ENCODE measurements at regions not wholly inside any gene's neighbourhood (a gene's known extent, or its start where the extent isn't known, plus 50 kb on each side); places are given as distances from the start of the nearest gene placed in this dataset.

- DNase-seq (ENCODE audit: low read depth in 1 of 2, low spot score in 1 of 2): no peak
- no peak for TF ChIP-seq JUND (IDR thresholded peaks at IDR 0.05; ENCODE audit: low read depth)
- in situ Hi-C loops (cut with HindIII; ENCODE audit: low pct_unique_long_range_greater_than_20kb, low sequenced_read_pairs): no loop called here
Observed at GRCh38 chr5:12017007-12017406, 112.8 kb upstream of the CTNND2 start.

- in situ Hi-C loops (cut with HindIII; ENCODE audit: low pct_unique_long_range_greater_than_20kb, low sequenced_read_pairs): no loop called here
- DNase-seq (ENCODE audit: low read depth in 1 of 2, low spot score in 1 of 2): no peak
Observed at GRCh38 chr5:12016159-12016746, 112.0 kb upstream of the CTNND2 start.

GRCh38 chr5:12013351-12013750 lies 109.1 kb upstream of the CTNND2 start:
- in situ Hi-C loops (cut with HindIII; ENCODE audit: low pct_unique_long_range_greater_than_20kb, low sequenced_read_pairs): no loop called here
- TF ChIP-seq JUND (IDR thresholded peaks at IDR 0.05; ENCODE audit: low read depth): no peak
- DNase-seq (ENCODE audit: low read depth in 1 of 2, low spot score in 1 of 2): no peak

More at GRCh38 chr5:12016159-12016746, 112.0 kb upstream of the CTNND2 start:
- TF ChIP-seq JUND (IDR thresholded peaks at IDR 0.05; ENCODE audit: low read depth): no peak

GRCh38 chr5:12003680-12004079 lies 99.4 kb upstream of the CTNND2 start:
- no peak for DNase-seq (ENCODE audit: low read depth in 1 of 2, low spot score in 1 of 2)
- TF ChIP-seq JUND (IDR thresholded peaks at IDR 0.05; ENCODE audit: low read depth): no peak
- in situ Hi-C loops (cut with HindIII; ENCODE audit: low pct_unique_long_range_greater_than_20kb, low sequenced_read_pairs): no loop called here

GRCh38 chr5:11998397-11998796 lies 94.2 kb upstream of the CTNND2 start:
- in situ Hi-C loops (cut with HindIII; ENCODE audit: low pct_unique_long_range_greater_than_20kb, low sequenced_read_pairs): no loop called here
- TF ChIP-seq JUND (IDR thresholded peaks at IDR 0.05; ENCODE audit: low read depth): no peak
- DNase-seq (ENCODE audit: low read depth in 1 of 2, low spot score in 1 of 2): no peak

- TF ChIP-seq JUND (IDR thresholded peaks at IDR 0.05; ENCODE audit: low read depth): no peak
- no peak for DNase-seq (ENCODE audit: low read depth in 1 of 2, low spot score in 1 of 2)
- in situ Hi-C loops (cut with HindIII; ENCODE audit: low pct_unique_long_range_greater_than_20kb, low sequenced_read_pairs): no loop called here
Observed at GRCh38 chr5:11997942-11998341, 93.7 kb upstream of the CTNND2 start.

- peak in 1 of 2 experiments; percentile 7 for DNase-seq (ENCODE audit: low read depth in 1 of 2, low spot score in 1 of 2)
- in situ Hi-C loops (cut with HindIII; ENCODE audit: low pct_unique_long_range_greater_than_20kb, low sequenced_read_pairs): no loop called here
Observed at GRCh38 chr5:11992518-11992917, 88.3 kb upstream of the CTNND2 start.

GRCh38 chr5:11985993-11986392 lies 81.7 kb upstream of the CTNND2 start:
- no peak for DNase-seq (ENCODE audit: low read depth in 1 of 2, low spot score in 1 of 2)
- in situ Hi-C loops (cut with HindIII; ENCODE audit: low pct_unique_long_range_greater_than_20kb, low sequenced_read_pairs): no loop called here
- no peak for TF ChIP-seq JUND (IDR thresholded peaks at IDR 0.05; ENCODE audit: low read depth)

More at GRCh38 chr5:11992518-11992917, 88.3 kb upstream of the CTNND2 start:
- TF ChIP-seq JUND (IDR thresholded peaks at IDR 0.05; ENCODE audit: low read depth): no peak

GRCh38 chr5:11984196-11984595 lies 80.0 kb upstream of the CTNND2 start:
- TF ChIP-seq JUND (IDR thresholded peaks at IDR 0.05; ENCODE audit: low read depth): no peak
- no peak for DNase-seq (ENCODE audit: low read depth in 1 of 2, low spot score in 1 of 2)
- in situ Hi-C loops (cut with HindIII; ENCODE audit: low pct_unique_long_range_greater_than_20kb, low sequenced_read_pairs): no loop called here

- in situ Hi-C loops (cut with HindIII; ENCODE audit: low pct_unique_long_range_greater_than_20kb, low sequenced_read_pairs): no loop called here
- TF ChIP-seq JUND (IDR thresholded peaks at IDR 0.05; ENCODE audit: low read depth): no peak
- DNase-seq (ENCODE audit: low read depth in 1 of 2, low spot score in 1 of 2): no peak
Observed at GRCh38 chr5:11981986-11982385, 77.7 kb upstream of the CTNND2 start.

GRCh38 chr5:11977904-11978303 lies 73.7 kb upstream of the CTNND2 start:
- no peak for DNase-seq (ENCODE audit: low read depth in 1 of 2, low spot score in 1 of 2)
- TF ChIP-seq JUND (IDR thresholded peaks at IDR 0.05; ENCODE audit: low read depth): no peak
- in situ Hi-C loops (cut with HindIII; ENCODE audit: low pct_unique_long_range_greater_than_20kb, low sequenced_read_pairs): no loop called here

- DNase-seq (ENCODE audit: low read depth in 1 of 2, low spot score in 1 of 2): no peak
- no peak for TF ChIP-seq JUND (IDR thresholded peaks at IDR 0.05; ENCODE audit: low read depth)
- in situ Hi-C loops (cut with HindIII; ENCODE audit: low pct_unique_long_range_greater_than_20kb, low sequenced_read_pairs): no loop called here
Observed at GRCh38 chr5:11973469-11973868, 69.2 kb upstream of the CTNND2 start.

- TF ChIP-seq JUND (IDR thresholded peaks at IDR 0.05; ENCODE audit: low read depth): no peak
- in situ Hi-C loops (cut with HindIII; ENCODE audit: low pct_unique_long_range_greater_than_20kb, low sequenced_read_pairs): no loop called here
Observed at GRCh38 chr5:11963227-11963626, 59.0 kb upstream of the CTNND2 start.

GRCh38 chr5:11962122-11962521 lies 57.9 kb upstream of the CTNND2 start:
- no peak for TF ChIP-seq JUND (IDR thresholded peaks at IDR 0.05; ENCODE audit: low read depth)
- in situ Hi-C loops (cut with HindIII; ENCODE audit: low pct_unique_long_range_greater_than_20kb, low sequenced_read_pairs): no loop called here
- no peak for DNase-seq (ENCODE audit: low read depth in 1 of 2, low spot score in 1 of 2)

More at GRCh38 chr5:11963227-11963626, 59.0 kb upstream of the CTNND2 start:
- DNase-seq (ENCODE audit: low read depth in 1 of 2, low spot score in 1 of 2): no peak

All from T47D (cell line).